Tibial nerve (tissue), 4 donors: ENCODE measurements at regions not wholly inside any gene's neighbourhood (a gene's known extent, or its start where the extent isn't known, plus 50 kb on each side); places are given as distances from the start of the nearest gene placed in this dataset.

Experiments used
- DNase-seq, 2 donors: peaks; one replicate each; pipeline ENCODE4 v3.0.0-alpha.2; 2019; ENCODE audit warnings: low spot score in 2 of 2
- H3K27ac ChIP-seq, 4 donors: fragments of 200-600 bp; sonication (generic) in 3 of 4; one replicate each; pipeline ENCODE4 v1.5.1; 2017 to 2019; ENCODE audit warnings: mild to moderate bottlenecking in 1 of 4
- H3K27me3 ChIP-seq, 2 donors: fragments of 200-600 bp; sonication (generic) in 1 of 2; one replicate each; pipeline versions ENCODE4 v1.5.1 to v1.6.0; 2017 to 2019
- H3K36me3 ChIP-seq, 3 donors: fragments of 200-600 bp; sonication (generic); one replicate each; pipeline ENCODE4 v1.5.1; 2018 to 2019
- H3K4me1 ChIP-seq, 4 donors: fragments of 200-600 bp; sonication (generic) in 3 of 4; one replicate each; pipeline ENCODE4 v1.5.1; 2017 to 2019
- H3K4me3 ChIP-seq, 4 donors: fragments of 200-600 bp; sonication (generic) in 3 of 4; one replicate each; pipeline ENCODE4 v1.5.1; 2017 to 2019; ENCODE audit warnings: mild to moderate bottlenecking in 1 of 4, moderate library complexity in 1 of 4
- H3K9me3 ChIP-seq, 4 donors: fragments of 200-600 bp; sonication (generic) in 3 of 4; one replicate each; pipeline ENCODE4 v1.5.1; 2017 to 2019
- EP300 ChIP-seq, 2 donors: sonication (generic); formaldehyde crosslinking; IDR thresholded peaks; one replicate each; pipeline ENCODE4 v1.6.1; 2017; ENCODE audit warnings: antibody characterized with exemption in 2 of 2, mild to moderate bottlenecking in 1 of 2
- POLR2A ChIP-seq, 2 donors: fragments of 450-650 bp; IDR thresholded peaks; one replicate each; pipeline ENCODE4 v1.6.1; 2017; ENCODE audit warnings: antibody characterized with exemption in 2 of 2, mild to moderate bottlenecking in 2 of 2, moderate library complexity in 2 of 2
- WGBS, 2 donors: methylation state at CpG; one replicate each; pipeline ENCODE4 v1.1.5; 2018; 5-methylcytosine and 5-hydroxymethylcytosine counted together
- TF ChIP-seq, protein P1 (sequence below), 5 experiments: fragments of 200-600 bp in 3 of 5; fragments of 450-650 bp in 2 of 5; sonication (generic) in 3 of 5; IDR thresholded peaks; one replicate each; pipeline ENCODE4 v1.5.1; 2016 to 2019; ENCODE audit warnings: antibody characterized with exemption in 5 of 5, mild to moderate bottlenecking in 3 of 5, moderate library complexity in 2 of 5

DNA sequence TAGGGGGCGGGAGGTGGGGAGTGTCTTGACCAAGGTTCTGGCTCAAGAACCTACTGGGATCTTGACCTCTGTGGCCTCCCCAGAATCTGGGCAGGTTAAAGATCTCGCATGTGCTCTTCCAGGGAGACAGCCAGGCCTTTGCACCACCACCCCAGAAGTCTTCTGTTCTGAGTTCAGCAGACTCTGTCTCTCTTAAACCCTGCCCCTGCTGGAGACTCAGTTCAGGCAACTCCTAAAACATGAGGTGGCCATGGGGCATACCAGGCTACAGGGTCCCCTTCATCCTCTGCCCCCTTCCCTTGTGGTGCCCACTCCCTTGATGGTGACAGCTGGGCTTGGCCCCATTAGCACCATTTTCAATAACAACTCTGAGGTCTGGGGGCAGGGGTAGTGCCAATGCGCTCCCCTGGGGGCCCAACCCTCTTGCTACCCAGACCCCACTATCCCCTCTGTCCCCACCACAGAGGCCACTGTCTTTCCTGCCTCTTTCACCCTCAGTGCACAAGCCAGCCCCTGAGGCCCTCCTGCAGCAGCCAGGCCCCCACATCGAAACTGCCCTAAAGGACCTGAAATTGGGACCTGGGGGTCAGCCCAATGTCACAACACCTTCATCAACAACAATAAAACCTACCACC, 132.7 kb upstream of the RUNX3 start:
- Histone ChIP-seq H3K36me3 (no peaks in the 10 kb centered on the region), H3K9me3 (no peaks in the 10 kb centered on the region), H3K27me3 (no peaks in the 10 kb centered on the region), H3K27ac (no peak overlapping the region), H3K4me1 (peaks cover 0 to 5% (median 0%) of the 10 kb centered on the region in 4 donors), H3K4me3 (no peak overlapping the region)
- no peak for DNase-seq
- TF ChIP-seq, protein P1, sequence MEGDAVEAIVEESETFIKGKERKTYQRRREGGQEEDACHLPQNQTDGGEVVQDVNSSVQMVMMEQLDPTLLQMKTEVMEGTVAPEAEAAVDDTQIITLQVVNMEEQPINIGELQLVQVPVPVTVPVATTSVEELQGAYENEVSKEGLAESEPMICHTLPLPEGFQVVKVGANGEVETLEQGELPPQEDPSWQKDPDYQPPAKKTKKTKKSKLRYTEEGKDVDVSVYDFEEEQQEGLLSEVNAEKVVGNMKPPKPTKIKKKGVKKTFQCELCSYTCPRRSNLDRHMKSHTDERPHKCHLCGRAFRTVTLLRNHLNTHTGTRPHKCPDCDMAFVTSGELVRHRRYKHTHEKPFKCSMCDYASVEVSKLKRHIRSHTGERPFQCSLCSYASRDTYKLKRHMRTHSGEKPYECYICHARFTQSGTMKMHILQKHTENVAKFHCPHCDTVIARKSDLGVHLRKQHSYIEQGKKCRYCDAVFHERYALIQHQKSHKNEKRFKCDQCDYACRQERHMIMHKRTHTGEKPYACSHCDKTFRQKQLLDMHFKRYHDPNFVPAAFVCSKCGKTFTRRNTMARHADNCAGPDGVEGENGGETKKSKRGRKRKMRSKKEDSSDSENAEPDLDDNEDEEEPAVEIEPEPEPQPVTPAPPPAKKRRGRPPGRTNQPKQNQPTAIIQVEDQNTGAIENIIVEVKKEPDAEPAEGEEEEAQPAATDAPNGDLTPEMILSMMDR (IDR thresholded peaks at IDR 0.05): no peak
- TF ChIP-seq POLR2A (IDR thresholded peaks at IDR 0.05): no peak
- no peak for TF ChIP-seq EP300 (IDR thresholded peaks at IDR 0.05)
- 82 to 92% methylated on average over 4 of the region's 4 CpGs for WGBS, 2 donors

- Histone ChIP-seq H3K4me1 (peaks cover 0 to 5% (median 0%) of the 10 kb centered on the region in 4 donors), H3K27ac (no peak overlapping the region), H3K27me3 (peaks cover 0 to 10% of the 10 kb centered on the region in 2 donors), H3K36me3 (no peaks in the 10 kb centered on the region), H3K4me3 (no peak overlapping the region), H3K9me3 (no peaks in the 10 kb centered on the region)
- 79 to 86% methylated on average over 12 of the region's 12 CpGs for WGBS, 2 donors
- no peak for DNase-seq
- TF ChIP-seq EP300 (IDR thresholded peaks at IDR 0.05): no peak
- TF ChIP-seq POLR2A (IDR thresholded peaks at IDR 0.05): no peak
- TF ChIP-seq, protein P1 (IDR thresholded peaks at IDR 0.05): no peak
These were observed 131.4 kb upstream of the RUNX3 start for GRCh38 chr1:25061261-25061995.

- WGBS, 2 donors: 81 to 91% methylated on average over 3 of the region's 3 CpGs
- no peak for DNase-seq
These were observed 127.1 kb upstream of the RUNX3 start for GRCh38 chr1:25057188-25057587.

DNA sequence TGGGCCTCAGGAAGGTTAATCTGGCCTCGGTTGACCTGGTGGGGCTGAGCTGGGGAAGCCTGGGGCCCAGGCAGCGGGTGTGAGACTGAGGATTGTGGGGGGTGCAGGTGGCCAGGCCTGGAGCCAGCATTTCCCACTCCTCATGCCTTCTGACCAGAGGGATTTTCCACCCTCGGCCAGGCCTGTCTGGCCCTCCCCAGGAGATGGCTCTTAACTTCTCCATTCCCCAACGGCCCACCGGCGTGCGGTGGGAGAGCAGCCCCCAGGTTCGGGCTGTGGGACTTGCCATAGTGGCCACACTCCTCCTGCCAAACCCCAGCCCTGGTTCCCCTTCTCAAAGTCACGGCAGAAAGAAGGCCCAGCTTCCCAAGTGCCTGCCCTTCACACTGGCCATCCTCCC, 126.5 kb upstream of the RUNX3 start:
- H3K4me3 ChIP-seq: no peak overlapping the region
- H3K9me3 ChIP-seq: no peaks in the 10 kb centered on the region
- H3K27me3 ChIP-seq: peaks cover 0 to 35% of the 10 kb centered on the region in 2 donors
- H3K36me3 ChIP-seq: no peaks in the 10 kb centered on the region
- H3K27ac ChIP-seq: no peak overlapping the region
- no peak for DNase-seq
- TF ChIP-seq POLR2A (IDR thresholded peaks at IDR 0.05) (no peak), EP300 (IDR thresholded peaks at IDR 0.05) (no peak)
- TF ChIP-seq, protein P1 (IDR thresholded peaks at IDR 0.05): no peak
- H3K4me1 ChIP-seq: no peaks in the 10 kb centered on the region
- 86 to 89% methylated on average over 6 to 9 of the region's 9 CpGs for WGBS, 2 donors

More at GRCh38 chr1:25057188-25057587, 127.1 kb upstream of the RUNX3 start:
- H3K27me3 ChIP-seq: peaks cover 0 to 35% of the 10 kb centered on the region in 2 donors
- H3K36me3 ChIP-seq: no peaks in the 10 kb centered on the region
- no peaks in the 10 kb centered on the region for H3K9me3 ChIP-seq
- H3K27ac ChIP-seq: no peak overlapping the region
- TF ChIP-seq EP300 (IDR thresholded peaks at IDR 0.05) (no peak), POLR2A (IDR thresholded peaks at IDR 0.05) (no peak)
- TF ChIP-seq, protein P1 (IDR thresholded peaks at IDR 0.05): no peak
- no peaks in the 10 kb centered on the region for H3K4me1 ChIP-seq
- no peak overlapping the region for H3K4me3 ChIP-seq

DNA sequence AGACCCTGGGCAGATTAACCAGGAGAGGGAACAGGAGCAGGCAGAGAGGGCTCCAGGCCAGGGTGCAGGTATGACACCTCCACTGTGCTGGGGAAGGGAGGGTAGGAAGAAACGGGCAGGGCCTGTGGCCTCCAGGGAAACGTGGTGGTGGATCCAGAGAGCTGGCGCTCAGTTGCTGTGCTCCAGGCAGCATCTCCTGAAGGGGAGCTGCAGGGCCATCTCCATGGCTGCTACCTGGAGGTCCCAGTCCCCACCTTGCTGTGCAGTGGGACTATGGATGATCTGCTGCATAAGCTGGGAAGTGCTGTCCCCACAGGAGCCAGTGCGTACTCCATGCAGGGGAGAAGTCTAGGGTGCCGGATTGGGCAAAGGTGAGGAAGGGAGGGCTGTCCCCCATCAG, 125.9 kb upstream of the RUNX3 start:
- H3K27me3 ChIP-seq: peaks cover 0 to 35% of the 10 kb centered on the region in 2 donors
- WGBS, 2 donors: 64 to 82% methylated on average over 5 of the region's 5 CpGs
- no peak for DNase-seq

More for the DNA sequence above, 125.9 kb upstream of the RUNX3 start:
- no peaks in the 10 kb centered on the region for H3K9me3 ChIP-seq
- no peaks in the 10 kb centered on the region for H3K4me1 ChIP-seq
- no peak overlapping the region for H3K27ac ChIP-seq
- H3K4me3 ChIP-seq: no peak overlapping the region
- TF ChIP-seq, protein P1 (IDR thresholded peaks at IDR 0.05): no peak
- no peak for TF ChIP-seq EP300 (IDR thresholded peaks at IDR 0.05)
- no peak for TF ChIP-seq POLR2A (IDR thresholded peaks at IDR 0.05)
- no peaks in the 10 kb centered on the region for H3K36me3 ChIP-seq
